DND-41 (cell line): ENCODE measurements at regions not wholly inside any gene's neighbourhood (a gene's known extent, or its start where the extent isn't known, plus 50 kb on each side); places are given as distances from the start of the nearest gene placed in this dataset.
"Not testable (repeated sequence)": the region's sequence is repeated elsewhere in the genome, so short reads cannot be mapped to it uniquely, and the experiment has no call there.

Experiments
- ATAC-seq: fragments of 200-7000 bp; cut with Tn5 transposase; 3 replicates; pipeline ENCODE4 v1.9.1; 2021; ENCODE audit warnings: low read depth; ENCODE audit not compliant: insufficient read depth
- DNase-seq: peaks from one replicate; pipeline ENCODE4 v3.0.0-alpha.2; 2020
- H2AFZ ChIP-seq: 2 replicates; pipeline ENCODE4 v1.6.0; 2012; ENCODE audit warnings: low read depth, low read length
- H3K27ac ChIP-seq: 2 replicates; pipeline ENCODE4 v1.5.1; 2012; ENCODE audit warnings: low read length, inconsistent platforms
- H3K27me3 ChIP-seq: fragments of 200-600 bp; sonication (generic); 2 replicates; pipeline ENCODE4 v1.6.0; 2012; ENCODE audit warnings: low read length, mild to moderate bottlenecking, inconsistent platforms; ENCODE audit not compliant: insufficient read depth, poor library complexity
- H3K36me3 ChIP-seq: 2 replicates; pipeline ENCODE4 v1.5.1; 2012; ENCODE audit warnings: low read length, inconsistent platforms; ENCODE audit not compliant: insufficient read depth
- H3K4me1 ChIP-seq: 2 replicates; pipeline ENCODE4 v1.5.1; 2012; ENCODE audit warnings: mild to moderate bottlenecking, low read length; ENCODE audit not compliant: insufficient read depth
- H3K4me2 ChIP-seq: 2 replicates; pipeline ENCODE4 v1.6.0; 2012; ENCODE audit warnings: mild to moderate bottlenecking, moderate library complexity, low read length, inconsistent platforms; ENCODE audit not compliant: insufficient read depth
- H3K4me3 ChIP-seq, 2 experiments: fragments of 200-600 bp in 1 of 2; shearing (Covaris generic) in 1 of 2; 2 replicates each; pipeline ENCODE4 v1.5.1; 2012 to 2016; ENCODE audit warnings: inconsistent platforms in 2 of 2, low read length in 2 of 2, mild to moderate bottlenecking in 2 of 2, low read depth in 1 of 2, moderate library complexity in 1 of 2
- H3K79me2 ChIP-seq: 2 replicates; pipeline ENCODE4 v1.6.0; 2012; ENCODE audit warnings: low read length, inconsistent platforms; ENCODE audit not compliant: insufficient read depth
- H3K9ac ChIP-seq: 2 replicates; pipeline ENCODE4 v1.6.0; 2012; ENCODE audit warnings: low read depth, mild to moderate bottlenecking, inconsistent platforms, low read length, moderate library complexity
- H3K9me3 ChIP-seq: 2 replicates; pipeline ENCODE4 v1.5.1; 2012; ENCODE audit warnings: low read length, moderate library complexity, mild to moderate bottlenecking, inconsistent platforms; ENCODE audit not compliant: insufficient read depth, severe bottlenecking
- H4K20me1 ChIP-seq: 2 replicates; pipeline ENCODE4 v1.6.0; 2012; ENCODE audit warnings: low read length; ENCODE audit not compliant: insufficient read depth
- EZH2 ChIP-seq: IDR thresholded peaks from 3 replicates; pipeline ENCODE4 v1.6.1; 2012; ENCODE audit warnings: borderline replicate concordance, low read depth, mild to moderate bottlenecking, moderate library complexity, low read length, inconsistent platforms; ENCODE audit not compliant: severe bottlenecking
- TF ChIP-seq, protein P1 (sequence below): IDR thresholded peaks from 2 replicates; pipeline ENCODE4 v1.5.1; 2012; ENCODE audit warnings: borderline replicate concordance, low read length, moderate library complexity, mild to moderate bottlenecking; ENCODE audit not compliant: poor library complexity, severe bottlenecking; ENCODE audit errors: extremely low read depth

DNA sequence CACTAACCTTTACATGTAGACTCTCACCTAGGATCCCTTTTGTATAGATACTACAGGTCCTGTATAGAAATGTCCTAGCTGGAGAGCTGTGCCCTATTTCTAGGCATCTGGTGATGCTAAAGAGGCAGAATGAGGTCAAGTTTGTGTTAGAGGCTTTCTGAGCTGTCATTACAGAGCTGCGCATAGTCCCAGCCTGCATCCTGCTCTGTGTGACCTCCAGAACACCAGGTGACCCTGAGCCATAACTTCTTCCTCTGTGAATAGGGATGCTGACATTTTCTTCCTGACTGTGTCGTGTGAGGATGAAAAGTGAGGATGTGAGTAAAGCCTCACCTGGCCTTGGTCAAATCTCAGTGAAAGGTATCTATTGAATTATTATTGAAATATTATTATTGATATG is 66.3 kb downstream of the GLUL start:
- no peak overlapping the region for H3K9ac ChIP-seq
- no peak for DNase-seq
- no peaks in the 10 kb centered on the region for H3K36me3 ChIP-seq
- no peaks in the 10 kb centered on the region for H3K79me2 ChIP-seq
- H3K27me3 ChIP-seq: no peaks in the 10 kb centered on the region
- H3K9me3 ChIP-seq: no peaks in the 10 kb centered on the region
- no peak overlapping the region for H3K27ac ChIP-seq
- H3K4me2 ChIP-seq: no peak overlapping the region
- no peak overlapping the region for H2AFZ ChIP-seq
- ATAC-seq: no peak
- TF ChIP-seq EZH2: no peak
- TF ChIP-seq, protein P1, sequence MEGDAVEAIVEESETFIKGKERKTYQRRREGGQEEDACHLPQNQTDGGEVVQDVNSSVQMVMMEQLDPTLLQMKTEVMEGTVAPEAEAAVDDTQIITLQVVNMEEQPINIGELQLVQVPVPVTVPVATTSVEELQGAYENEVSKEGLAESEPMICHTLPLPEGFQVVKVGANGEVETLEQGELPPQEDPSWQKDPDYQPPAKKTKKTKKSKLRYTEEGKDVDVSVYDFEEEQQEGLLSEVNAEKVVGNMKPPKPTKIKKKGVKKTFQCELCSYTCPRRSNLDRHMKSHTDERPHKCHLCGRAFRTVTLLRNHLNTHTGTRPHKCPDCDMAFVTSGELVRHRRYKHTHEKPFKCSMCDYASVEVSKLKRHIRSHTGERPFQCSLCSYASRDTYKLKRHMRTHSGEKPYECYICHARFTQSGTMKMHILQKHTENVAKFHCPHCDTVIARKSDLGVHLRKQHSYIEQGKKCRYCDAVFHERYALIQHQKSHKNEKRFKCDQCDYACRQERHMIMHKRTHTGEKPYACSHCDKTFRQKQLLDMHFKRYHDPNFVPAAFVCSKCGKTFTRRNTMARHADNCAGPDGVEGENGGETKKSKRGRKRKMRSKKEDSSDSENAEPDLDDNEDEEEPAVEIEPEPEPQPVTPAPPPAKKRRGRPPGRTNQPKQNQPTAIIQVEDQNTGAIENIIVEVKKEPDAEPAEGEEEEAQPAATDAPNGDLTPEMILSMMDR: no peak
- H3K4me1 ChIP-seq: no peaks in the 10 kb centered on the region
- H4K20me1 ChIP-seq: no peaks in the 10 kb centered on the region
- no peak overlapping the region for H3K4me3 ChIP-seq

DNA sequence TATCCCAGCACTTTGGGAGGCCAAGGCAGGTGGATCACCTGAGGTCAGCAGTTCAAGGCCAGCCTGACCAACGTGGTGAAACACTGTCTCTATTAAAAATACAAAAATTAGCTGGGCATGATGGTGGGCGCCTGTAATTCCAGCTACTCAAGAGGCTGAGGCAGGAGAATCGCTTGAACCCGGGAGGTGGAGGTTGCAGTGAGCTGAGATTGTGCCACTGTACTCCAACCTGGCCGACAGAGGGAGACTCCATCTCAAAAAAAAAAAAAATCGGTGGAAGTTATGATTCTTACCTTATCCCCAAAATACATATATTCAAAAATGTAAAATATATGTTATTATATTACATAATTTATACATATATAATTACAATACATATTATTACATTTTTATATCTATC is 70.1 kb downstream of the GLUL start:
- not testable (repeated sequence) for H3K36me3 ChIP-seq, ATAC-seq, H3K79me2 ChIP-seq, H3K4me3 ChIP-seq, H3K27ac ChIP-seq, H2AFZ ChIP-seq, H3K4me2 ChIP-seq, H3K9me3 ChIP-seq, H4K20me1 ChIP-seq, H3K4me1 ChIP-seq, H3K9ac ChIP-seq, DNase-seq, H3K27me3 ChIP-seq

DNA sequence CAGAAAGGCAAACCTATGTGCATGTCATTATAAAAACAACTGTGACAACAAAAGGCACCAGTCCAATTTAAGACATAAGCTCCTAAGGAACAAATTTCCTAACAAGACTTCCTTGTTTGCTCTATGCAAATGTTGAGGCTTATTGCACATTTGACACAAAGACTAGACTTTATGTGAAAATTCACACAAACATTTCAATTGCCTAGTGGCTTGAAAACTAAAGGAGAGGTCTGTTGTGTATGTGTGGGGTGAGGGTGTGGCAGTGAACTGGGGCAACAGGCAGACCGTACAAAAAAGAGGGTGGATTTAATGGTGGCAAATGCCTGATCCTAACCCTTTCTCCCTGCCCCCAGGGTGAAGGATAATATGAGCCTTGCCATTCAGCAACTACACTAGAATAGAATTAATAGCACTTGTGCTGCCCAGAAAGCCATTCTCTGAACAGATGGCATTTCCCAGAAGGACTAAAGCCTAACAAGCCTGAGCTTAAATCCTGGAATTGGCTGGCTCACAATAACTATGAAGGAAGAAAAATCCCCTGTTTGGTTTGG is 73.9 kb downstream of the GLUL start:
- DNase-seq: no peak
- H3K4me2 ChIP-seq: no peak overlapping the region

DNA sequence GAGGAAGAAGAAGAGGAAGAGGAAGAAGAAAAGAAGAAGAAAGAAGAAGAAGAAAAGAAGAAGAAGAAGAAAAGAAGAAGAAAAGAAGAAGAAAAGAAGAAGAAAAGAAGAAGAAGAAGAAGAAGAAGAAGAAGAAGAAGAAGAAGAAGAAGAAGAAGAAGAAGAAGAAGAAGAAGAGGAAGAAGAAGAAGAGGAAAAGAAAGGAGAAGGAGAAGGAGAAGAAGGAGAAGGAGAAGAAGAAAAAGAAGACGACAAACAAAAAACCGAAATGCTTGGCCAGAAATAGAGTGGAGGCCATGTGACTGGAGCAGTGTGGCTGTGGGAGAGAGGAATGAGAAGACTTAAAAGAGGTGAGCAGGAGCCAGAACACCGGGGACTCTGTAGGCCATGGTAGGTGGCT is 75.1 kb downstream of the GLUL start:
- not testable (repeated sequence) for H3K36me3 ChIP-seq, H3K4me2 ChIP-seq, H2AFZ ChIP-seq, H3K9me3 ChIP-seq, H4K20me1 ChIP-seq, ATAC-seq, DNase-seq, H3K27ac ChIP-seq, H3K79me2 ChIP-seq, H3K27me3 ChIP-seq, H3K4me3 ChIP-seq, H3K4me1 ChIP-seq, H3K9ac ChIP-seq

More for the DNA sequence above, 73.9 kb downstream of the GLUL start:
- no peaks in the 10 kb centered on the region for H3K4me1 ChIP-seq
- H3K9ac ChIP-seq: no peak overlapping the region
- no peaks in the 10 kb centered on the region for H3K79me2 ChIP-seq
- no peak overlapping the region for H3K27ac ChIP-seq
- H3K4me3 ChIP-seq: no peak overlapping the region
- no peaks in the 10 kb centered on the region for H3K27me3 ChIP-seq
- no peaks in the 10 kb centered on the region for H4K20me1 ChIP-seq
- no peak overlapping the region for H2AFZ ChIP-seq
- no peaks in the 10 kb centered on the region for H3K36me3 ChIP-seq
- no peaks in the 10 kb centered on the region for H3K9me3 ChIP-seq
- no peak for ATAC-seq
- TF ChIP-seq, protein P1: no peak
- TF ChIP-seq EZH2: no peak
